Dendritic cell treated with granulocyte-macrophage colony-stimulating factor and Interleukin-4, amounts not matched to agents 40 ng/mL and 50 ng/mL, for 4 days (primary cell): ENCODE measurements at regions not wholly inside any gene's neighbourhood (a gene's known extent, or its start where the extent isn't known, plus 50 kb on each side); places are given as distances from the start of the nearest gene placed in this dataset.
"Not testable (repeated sequence)": the region's sequence is repeated elsewhere in the genome, so short reads cannot be mapped to it uniquely, and the experiment has no call there.

Source experiments
- H3K27ac Mint-ChIP-seq: one replicate; pipeline ENCODE4 v1.8.0; 2022; ENCODE audit warnings: mild to moderate bottlenecking, mixed read lengths
- H3K27me3 Mint-ChIP-seq: one replicate; pipeline ENCODE4 v1.8.0; 2022; ENCODE audit warnings: mild to moderate bottlenecking, mixed read lengths
- H3K36me3 Mint-ChIP-seq: one replicate; pipeline ENCODE4 v1.8.0; 2022; ENCODE audit warnings: low read depth, mixed read lengths
- H3K4me1 Mint-ChIP-seq: one replicate; pipeline ENCODE4 v1.8.0; 2022; ENCODE audit warnings: low read depth, mixed read lengths
- H3K4me3 Mint-ChIP-seq: one replicate; pipeline ENCODE4 v1.8.0; 2022; ENCODE audit warnings: mild to moderate bottlenecking, moderate library complexity, mixed read lengths
- H3K9me3 Mint-ChIP-seq: one replicate; pipeline ENCODE4 v1.8.0; 2022; ENCODE audit warnings: mixed read lengths
- intact Hi-C: fragments of 100-400 bp; cut with micrococcal nuclease; formaldehyde crosslinking; loops from one replicate; pipeline ENCODE4 v1.15.0; 2022

GRCh38 chr5:37936091-37936490, 96.2 kb upstream of the GDNF start:
- no peaks in the 10 kb centered on the region for H3K4me1 Mint-ChIP-seq
- H3K27me3 Mint-ChIP-seq: peaks cover 2% of the 10 kb centered on the region
- no peaks in the 10 kb centered on the region for H3K9me3 Mint-ChIP-seq
- no peaks in the 10 kb centered on the region for H3K36me3 Mint-ChIP-seq
- no peak overlapping the region for H3K4me3 Mint-ChIP-seq
- intact Hi-C loops: no loop called here
- H3K27ac Mint-ChIP-seq: no peak overlapping the region

GRCh38 chr5:37933576-37933975, 93.7 kb upstream of the GDNF start:
- no peaks in the 10 kb centered on the region for H3K4me1 Mint-ChIP-seq

GRCh38 chr5:37932450-37932849, 92.6 kb upstream of the GDNF start:
- Mint-ChIP-seq H3K4me3 (no peak overlapping the region), H3K27me3 (peaks cover 2% of the 10 kb centered on the region), H3K9me3 (no peaks in the 10 kb centered on the region), H3K4me1 (no peaks in the 10 kb centered on the region), H3K36me3 (no peaks in the 10 kb centered on the region), H3K27ac (no peak overlapping the region)
- intact Hi-C loops: no loop called here

More at GRCh38 chr5:37933576-37933975, 93.7 kb upstream of the GDNF start:
- no peaks in the 10 kb centered on the region for H3K27me3 Mint-ChIP-seq
- no peak overlapping the region for H3K27ac Mint-ChIP-seq
- no peaks in the 10 kb centered on the region for H3K36me3 Mint-ChIP-seq
- intact Hi-C loops: no loop called here
- no peaks in the 10 kb centered on the region for H3K9me3 Mint-ChIP-seq
- H3K4me3 Mint-ChIP-seq: no peak overlapping the region

- H3K4me1 Mint-ChIP-seq: no peaks in the 10 kb centered on the region
Measured at GRCh38 chr5:37931541-37931940, 91.7 kb upstream of the GDNF start.

GRCh38 chr5:37930350-37930749, 90.5 kb upstream of the GDNF start:
- H3K27me3 Mint-ChIP-seq: peaks cover 4% of the 10 kb centered on the region
- H3K9me3 Mint-ChIP-seq: no peaks in the 10 kb centered on the region
- no peak overlapping the region for H3K4me3 Mint-ChIP-seq
- intact Hi-C loops: no loop called here
- H3K4me1 Mint-ChIP-seq: no peaks in the 10 kb centered on the region
- H3K27ac Mint-ChIP-seq: no peak overlapping the region
- H3K36me3 Mint-ChIP-seq: no peaks in the 10 kb centered on the region

More at GRCh38 chr5:37931541-37931940, 91.7 kb upstream of the GDNF start:
- H3K27ac Mint-ChIP-seq: no peak overlapping the region
- H3K36me3 Mint-ChIP-seq: no peaks in the 10 kb centered on the region
- intact Hi-C loops: no loop called here
- no peak overlapping the region for H3K4me3 Mint-ChIP-seq
- H3K9me3 Mint-ChIP-seq: no peaks in the 10 kb centered on the region
- peaks cover 3% of the 10 kb centered on the region for H3K27me3 Mint-ChIP-seq

- Mint-ChIP-seq H3K36me3 (no peaks in the 10 kb centered on the region), H3K27ac (no peak overlapping the region), H3K27me3 (peaks cover 4% of the 10 kb centered on the region), H3K4me1 (no peaks in the 10 kb centered on the region), H3K4me3 (no peak overlapping the region), H3K9me3 (no peaks in the 10 kb centered on the region)
- intact Hi-C loops: no loop called here
Measured at GRCh38 chr5:37929791-37930190, 90.0 kb upstream of the GDNF start.

GRCh38 chr5:37927753-37928152, 87.9 kb upstream of the GDNF start:
- H3K27me3 Mint-ChIP-seq, H3K36me3 Mint-ChIP-seq, H3K9me3 Mint-ChIP-seq, H3K4me3 Mint-ChIP-seq, H3K27ac Mint-ChIP-seq, intact Hi-C loops, H3K4me1 Mint-ChIP-seq: not testable (repeated sequence)

GRCh38 chr5:37926732-37927131, 86.9 kb upstream of the GDNF start:
- intact Hi-C loops: no loop called here
- Mint-ChIP-seq H3K4me3 (no peak overlapping the region), H3K4me1 (no peaks in the 10 kb centered on the region), H3K9me3 (no peaks in the 10 kb centered on the region), H3K36me3 (no peaks in the 10 kb centered on the region), H3K27me3 (peaks cover 4% of the 10 kb centered on the region), H3K27ac (no peak overlapping the region)

GRCh38 chr5:37921452-37921851, 81.6 kb upstream of the GDNF start:
- Mint-ChIP-seq H3K27me3 (peaks cover 1% of the 10 kb centered on the region), H3K4me1 (no peaks in the 10 kb centered on the region)

GRCh38 chr5:37918424-37918823, 78.6 kb upstream of the GDNF start:
- H3K27me3 Mint-ChIP-seq: peaks cover 5% of the 10 kb centered on the region
- H3K27ac Mint-ChIP-seq: no peak overlapping the region
- H3K4me1 Mint-ChIP-seq: no peaks in the 10 kb centered on the region
- no peak overlapping the region for H3K4me3 Mint-ChIP-seq
- no peaks in the 10 kb centered on the region for H3K9me3 Mint-ChIP-seq
- no peaks in the 10 kb centered on the region for H3K36me3 Mint-ChIP-seq
- intact Hi-C loops: no loop called here

More at GRCh38 chr5:37921452-37921851, 81.6 kb upstream of the GDNF start:
- Mint-ChIP-seq H3K36me3 (no peaks in the 10 kb centered on the region), H3K27ac (no peak overlapping the region), H3K9me3 (no peaks in the 10 kb centered on the region), H3K4me3 (no peak overlapping the region)
- intact Hi-C loops: no loop called here

- Mint-ChIP-seq H3K36me3 (no peaks in the 10 kb centered on the region), H3K27me3 (peaks cover 11% of the 10 kb centered on the region), H3K27ac (no peak overlapping the region), H3K4me3 (no peak overlapping the region), H3K9me3 (no peaks in the 10 kb centered on the region), H3K4me1 (no peaks in the 10 kb centered on the region)
- intact Hi-C loops: no loop called here
Measured at GRCh38 chr5:37916525-37916924, 76.7 kb upstream of the GDNF start.

GRCh38 chr5:37915097-37915736, 75.4 kb upstream of the GDNF start:
- peaks cover 19% of the 10 kb centered on the region for H3K27me3 Mint-ChIP-seq
- no peak overlapping the region for H3K4me3 Mint-ChIP-seq
- H3K9me3 Mint-ChIP-seq: no peaks in the 10 kb centered on the region
- H3K27ac Mint-ChIP-seq: no peak overlapping the region
- H3K36me3 Mint-ChIP-seq: no peaks in the 10 kb centered on the region
- intact Hi-C loops: no loop called here
- H3K4me1 Mint-ChIP-seq: no peaks in the 10 kb centered on the region

- intact Hi-C loops, H3K27ac Mint-ChIP-seq, H3K36me3 Mint-ChIP-seq, H3K4me3 Mint-ChIP-seq, H3K4me1 Mint-ChIP-seq: not testable (repeated sequence)
- Mint-ChIP-seq H3K9me3 (peaks cover 16% of the 10 kb centered on the region), H3K27me3 (peaks cover 25% of the 10 kb centered on the region)
Measured at GRCh38 chr5:37909610-37910266, 69.9 kb upstream of the GDNF start.

- Mint-ChIP-seq H3K4me3 (no peak overlapping the region), H3K27ac (no peak overlapping the region), H3K4me1 (no peaks in the 10 kb centered on the region), H3K27me3 (peaks cover 14% of the 10 kb centered on the region), H3K9me3 (peaks cover 16% of the 10 kb centered on the region), H3K36me3 (no peaks in the 10 kb centered on the region)
- intact Hi-C loops: no loop called here
Measured at GRCh38 chr5:37906416-37906815, 66.6 kb upstream of the GDNF start.

- peaks cover 16% of the 10 kb centered on the region for H3K9me3 Mint-ChIP-seq
- H3K4me3 Mint-ChIP-seq: no peak overlapping the region
- H3K4me1 Mint-ChIP-seq: no peaks in the 10 kb centered on the region
- no peak overlapping the region for H3K27ac Mint-ChIP-seq
- H3K36me3 Mint-ChIP-seq: no peaks in the 10 kb centered on the region
- intact Hi-C loops: no loop called here
- peaks cover 6% of the 10 kb centered on the region for H3K27me3 Mint-ChIP-seq
Measured at GRCh38 chr5:37905230-37905629, 65.4 kb upstream of the GDNF start.
